ENCODE measurements at regions not wholly inside any gene's neighbourhood (a gene's known extent, or its start where the extent isn't known, plus 50 kb on each side); places are given as distances from the start of the nearest gene placed in this dataset.
"Not testable (repeated sequence)": the region's sequence is repeated elsewhere in the genome, so short reads cannot be mapped to it uniquely, and the experiment has no call there.

- Histone ChIP-seq H3K36me3 (ENCODE audit: insufficient read depth, low read length) (no peaks in the 10 kb centered on the region), H3K79me2 (ENCODE audit: insufficient read depth, low read length) (no peaks in the 10 kb centered on the region), H3K9me3 (ENCODE audit: low read length) (no peaks in the 10 kb centered on the region), H3K27me3 (ENCODE audit: insufficient read depth, low read length) (no peaks in the 10 kb centered on the region), H4K20me1 (ENCODE audit: insufficient read depth, low read length) (no peaks in the 10 kb centered on the region), H3K9me2 (ENCODE audit: low read depth, low read length) (no peaks in the 10 kb centered on the region), H3K27ac (ENCODE audit: low read depth, low read length, poor library complexity, severe bottlenecking) (no peak overlapping the region), H3K4me1 (ENCODE audit: insufficient read depth, low read length, severe bottlenecking) (no peaks in the 10 kb centered on the region), H3K4me3 (ENCODE audit: low read depth, low read length, poor library complexity, severe bottlenecking) (no peak overlapping the region), H3F3A (ENCODE audit: insufficient read depth, low read length) (no peaks in the 10 kb centered on the region), H3K9ac (ENCODE audit: low read length) (no peak overlapping the region), H3K4me2 (ENCODE audit: low read length) (no peak overlapping the region), H2AFZ (ENCODE audit: low read length) (no peak overlapping the region)
- no peak for TF ChIP-seq CTCF (IDR thresholded peaks at IDR 0.05; ENCODE audit: low read length)
- TF ChIP-seq EZH2 (IDR thresholded peaks at IDR 0.05; ENCODE audit: borderline replicate concordance, low read length), result no peak
Measured at GRCh38 chr11:81301166-81301830, 1432.4 kb downstream of the FAM181B start.

GRCh38 chr11:81286959-81287358 is 1446.7 kb downstream of the FAM181B start:
- Histone ChIP-seq H3K36me3 (ENCODE audit: insufficient read depth, low read length) (no peaks in the 10 kb centered on the region), H3K9ac (ENCODE audit: low read length) (no peak overlapping the region), H3K27ac (ENCODE audit: low read depth, low read length, poor library complexity, severe bottlenecking) (no peak overlapping the region), H3K27me3 (ENCODE audit: insufficient read depth, low read length) (no peaks in the 10 kb centered on the region), H3K9me2 (ENCODE audit: low read depth, low read length) (no peaks in the 10 kb centered on the region), H3K4me2 (ENCODE audit: low read length) (no peak overlapping the region), H2AFZ (ENCODE audit: low read length) (no peak overlapping the region), H3K4me3 (ENCODE audit: low read depth, low read length, poor library complexity, severe bottlenecking) (no peak overlapping the region), H3K4me1 (ENCODE audit: insufficient read depth, low read length, severe bottlenecking) (no peaks in the 10 kb centered on the region), H3K79me2 (ENCODE audit: insufficient read depth, low read length) (no peaks in the 10 kb centered on the region), H3F3A (ENCODE audit: insufficient read depth, low read length) (no peaks in the 10 kb centered on the region), H4K20me1 (ENCODE audit: insufficient read depth, low read length) (no peaks in the 10 kb centered on the region), H3K9me3 (ENCODE audit: low read length) (no peaks in the 10 kb centered on the region)
- no peak for TF ChIP-seq EZH2 (IDR thresholded peaks at IDR 0.05; ENCODE audit: borderline replicate concordance, low read length)
- TF ChIP-seq CTCF (IDR thresholded peaks at IDR 0.05; ENCODE audit: low read length), result no peak

- H3K79me2 ChIP-seq (ENCODE audit: insufficient read depth, low read length), result no peaks in the 10 kb centered on the region
- no peaks in the 10 kb centered on the region for H4K20me1 ChIP-seq (ENCODE audit: insufficient read depth, low read length)
- no peaks in the 10 kb centered on the region for H3F3A ChIP-seq (ENCODE audit: insufficient read depth, low read length)
- no peak overlapping the region for H3K4me2 ChIP-seq (ENCODE audit: low read length)
- TF ChIP-seq CTCF (IDR thresholded peaks at IDR 0.05; ENCODE audit: low read length), result no peak
- TF ChIP-seq EZH2 (IDR thresholded peaks at IDR 0.05; ENCODE audit: borderline replicate concordance, low read length), result no peak
- no peaks in the 10 kb centered on the region for H3K36me3 ChIP-seq (ENCODE audit: insufficient read depth, low read length)
- H3K9ac ChIP-seq (ENCODE audit: low read length), result no peak overlapping the region
- no peak overlapping the region for H2AFZ ChIP-seq (ENCODE audit: low read length)
- H3K27me3 ChIP-seq (ENCODE audit: insufficient read depth, low read length), result no peaks in the 10 kb centered on the region
- no peak overlapping the region for H3K27ac ChIP-seq (ENCODE audit: low read depth, low read length, poor library complexity, severe bottlenecking)
- no peaks in the 10 kb centered on the region for H3K4me1 ChIP-seq (ENCODE audit: insufficient read depth, low read length, severe bottlenecking)
- H3K9me2 ChIP-seq (ENCODE audit: low read depth, low read length), result no peaks in the 10 kb centered on the region
- no peaks in the 10 kb centered on the region for H3K9me3 ChIP-seq (ENCODE audit: low read length)
- H3K4me3 ChIP-seq (ENCODE audit: low read depth, low read length, poor library complexity, severe bottlenecking), result no peak overlapping the region
Measured at GRCh38 chr11:81286550-81286949, 1447.1 kb downstream of the FAM181B start.

GRCh38 chr11:81280228-81280627 is 1453.4 kb downstream of the FAM181B start:
- not testable (repeated sequence) for H4K20me1 ChIP-seq (ENCODE audit: insufficient read depth, low read length); H3F3A ChIP-seq (ENCODE audit: insufficient read depth, low read length); H3K9ac ChIP-seq (ENCODE audit: low read length); H3K4me2 ChIP-seq (ENCODE audit: low read length); H3K4me3 ChIP-seq (ENCODE audit: low read depth, low read length, poor library complexity, severe bottlenecking); H2AFZ ChIP-seq (ENCODE audit: low read length); H3K79me2 ChIP-seq (ENCODE audit: insufficient read depth, low read length); H3K9me3 ChIP-seq (ENCODE audit: low read length); H3K27me3 ChIP-seq (ENCODE audit: insufficient read depth, low read length); H3K9me2 ChIP-seq (ENCODE audit: low read depth, low read length); H3K36me3 ChIP-seq (ENCODE audit: insufficient read depth, low read length); H3K27ac ChIP-seq (ENCODE audit: low read depth, low read length, poor library complexity, severe bottlenecking); H3K4me1 ChIP-seq (ENCODE audit: insufficient read depth, low read length, severe bottlenecking)

All from OCI-LY1 (cell line).